Gastrocnemius medialis (tissue), 4 donors: ENCODE measurements at regions not wholly inside any gene's neighbourhood (a gene's known extent, or its start where the extent isn't known, plus 50 kb on each side); places are given as distances from the start of the nearest gene placed in this dataset.

ENCODE experiments used
- ATAC-seq, 2 donors: fragments of 150-250 bp; one replicate each; pipeline ENCODE4 v1.9.1; 2016
- DNase-seq, 2 donors: peaks; one replicate each; pipeline ENCODE4 v3.0.0-alpha.2; 2019
- H3K27ac ChIP-seq, 4 donors: fragments of 200-600 bp; sonication (generic); 1 replicate in 1 of 4; 2 replicates in 3 of 4; pipeline ENCODE4 v1.5.1; 2016 to 2018; ENCODE audit warnings: mild to moderate bottlenecking in 2 of 4, moderate library complexity in 1 of 4
- H3K27me3 ChIP-seq, 3 donors: fragments of 200-600 bp; sonication (generic) in 2 of 3; 1 replicate in 1 of 3; 2 replicates in 2 of 3; pipeline versions ENCODE4 v1.5.1 to v1.6.0; 2016 to 2019; ENCODE audit warnings: mild to moderate bottlenecking in 1 of 3, moderate library complexity in 1 of 3
- H3K36me3 ChIP-seq, 2 donors: fragments of 200-600 bp; sonication (generic) in 1 of 2; one replicate each; pipeline ENCODE4 v1.5.1; 2017 to 2018
- H3K4me1 ChIP-seq, 2 donors: fragments of 200-600 bp; sonication (generic) in 1 of 2; one replicate each; pipeline ENCODE4 v1.5.1; 2016 to 2017; ENCODE audit warnings: mild to moderate bottlenecking in 2 of 2
- H3K4me3 ChIP-seq, 4 donors: fragments of 200-600 bp; sonication (generic) in 3 of 4; 1 replicate in 1 of 4; 2 replicates in 3 of 4; pipeline ENCODE4 v1.5.1; 2016 to 2019; ENCODE audit warnings: mild to moderate bottlenecking in 2 of 4
- H3K9me3 ChIP-seq, 3 donors: fragments of 200-600 bp; sonication (generic) in 2 of 3; 1 replicate in 1 of 3; 2 replicates in 2 of 3; pipeline ENCODE4 v1.5.1; 2016 to 2019
- POLR2A ChIP-seq, 2 donors: fragments of 450-650 bp; IDR thresholded peaks; one replicate each; pipeline ENCODE4 v1.6.1; 2017; ENCODE audit warnings: antibody characterized with exemption in 2 of 2, mild to moderate bottlenecking in 2 of 2, moderate library complexity in 2 of 2
- in situ Hi-C, 4 donors: fragments of 200-750 bp; cut with MboI; loops; one replicate each; pipeline versions ENCODE4 v1.15.0 to v1.8.0; 2017; ENCODE audit warnings: low sequenced_read_pairs in 4 of 4
- intact Hi-C: fragments of 100-400 bp; cut with DNase I; formaldehyde crosslinking; loops from one replicate; pipeline ENCODE4 v1.15.1; 2023; ENCODE audit warnings: low total_unique reads
- TF ChIP-seq, protein P1 (sequence below), 5 experiments: fragments of 450-650 bp in 3 of 5; fragments of 200-600 bp in 2 of 5; sonication (generic) in 2 of 5; IDR thresholded peaks in 4 of 5; conservative IDR thresholded peaks in 1 of 5; 1 replicate in 4 of 5; 2 replicates in 1 of 5; pipeline ENCODE4 v1.5.1; 2016 to 2019; ENCODE audit warnings: antibody characterized with exemption in 5 of 5, mild to moderate bottlenecking in 3 of 5, moderate library complexity in 3 of 5

DNA sequence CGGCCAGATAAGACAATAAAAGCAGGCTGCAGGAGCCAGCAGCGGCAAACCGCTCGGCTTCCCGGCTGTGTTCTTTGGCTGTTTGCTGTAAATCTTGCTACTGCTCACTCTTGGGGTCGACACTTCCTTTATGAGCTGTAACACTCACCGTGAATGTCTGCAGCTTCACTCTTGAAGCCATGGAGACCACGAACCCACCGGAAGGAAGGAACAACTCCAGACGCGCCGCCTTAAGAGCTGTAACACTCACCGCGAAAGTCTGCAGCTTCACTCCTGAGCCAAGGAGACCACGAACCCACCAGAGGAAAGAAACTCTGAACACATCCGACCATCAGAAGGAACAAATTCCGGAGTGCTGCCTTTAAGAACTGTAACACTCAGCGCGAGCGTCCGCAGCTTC, 451.7 kb downstream of the AGTPBP1 start:
- no peaks in the 10 kb centered on the region for H3K36me3 ChIP-seq
- DNase-seq (no peak), ATAC-seq (no peak)
- no peaks in the 10 kb centered on the region for H3K4me1 ChIP-seq
- intact Hi-C loops (no loop called here), in situ Hi-C loops (no loop called here)
- no peaks in the 10 kb centered on the region for H3K27me3 ChIP-seq
- H3K4me3 ChIP-seq = no peak overlapping the region
- no peak for TF ChIP-seq POLR2A (IDR thresholded peaks at IDR 0.05)
- TF ChIP-seq, protein P1, sequence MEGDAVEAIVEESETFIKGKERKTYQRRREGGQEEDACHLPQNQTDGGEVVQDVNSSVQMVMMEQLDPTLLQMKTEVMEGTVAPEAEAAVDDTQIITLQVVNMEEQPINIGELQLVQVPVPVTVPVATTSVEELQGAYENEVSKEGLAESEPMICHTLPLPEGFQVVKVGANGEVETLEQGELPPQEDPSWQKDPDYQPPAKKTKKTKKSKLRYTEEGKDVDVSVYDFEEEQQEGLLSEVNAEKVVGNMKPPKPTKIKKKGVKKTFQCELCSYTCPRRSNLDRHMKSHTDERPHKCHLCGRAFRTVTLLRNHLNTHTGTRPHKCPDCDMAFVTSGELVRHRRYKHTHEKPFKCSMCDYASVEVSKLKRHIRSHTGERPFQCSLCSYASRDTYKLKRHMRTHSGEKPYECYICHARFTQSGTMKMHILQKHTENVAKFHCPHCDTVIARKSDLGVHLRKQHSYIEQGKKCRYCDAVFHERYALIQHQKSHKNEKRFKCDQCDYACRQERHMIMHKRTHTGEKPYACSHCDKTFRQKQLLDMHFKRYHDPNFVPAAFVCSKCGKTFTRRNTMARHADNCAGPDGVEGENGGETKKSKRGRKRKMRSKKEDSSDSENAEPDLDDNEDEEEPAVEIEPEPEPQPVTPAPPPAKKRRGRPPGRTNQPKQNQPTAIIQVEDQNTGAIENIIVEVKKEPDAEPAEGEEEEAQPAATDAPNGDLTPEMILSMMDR (IDR thresholded peaks at IDR 0.05 in 4 of 5, conservative IDR thresholded peaks at IDR 0.05 in 1 of 5) = no peak
- no peaks in the 10 kb centered on the region for H3K9me3 ChIP-seq
- no peak overlapping the region for H3K27ac ChIP-seq

DNA sequence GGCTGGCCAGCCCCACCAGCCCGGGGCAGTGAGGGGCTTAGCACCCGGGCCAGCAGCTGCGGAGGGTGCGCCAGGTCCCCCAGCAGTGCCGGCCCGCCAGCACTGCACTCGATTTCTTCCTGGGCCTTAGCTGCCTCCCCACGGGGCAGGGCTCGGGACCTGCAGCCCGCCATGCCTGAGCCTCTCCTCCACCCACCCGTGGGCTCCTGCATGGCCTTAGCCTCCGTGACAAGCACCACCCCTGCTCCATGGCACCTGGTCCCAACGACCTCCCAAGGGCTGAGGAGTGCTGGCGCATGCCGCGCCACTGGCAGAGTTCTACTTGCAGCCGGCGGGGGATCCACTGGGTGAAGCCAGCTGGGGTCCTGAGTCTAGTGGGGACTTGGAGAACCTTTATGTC, 452.6 kb downstream of the AGTPBP1 start:
- Histone ChIP-seq H3K9me3 (no peaks in the 10 kb centered on the region), H3K4me3 (no peak overlapping the region), H3K36me3 (no peaks in the 10 kb centered on the region), H3K4me1 (no peaks in the 10 kb centered on the region), H3K27ac (no peak overlapping the region), H3K27me3 (no peaks in the 10 kb centered on the region)
- TF ChIP-seq, protein P1 (IDR thresholded peaks at IDR 0.05 in 4 of 5, conservative IDR thresholded peaks at IDR 0.05 in 1 of 5) = no peak
- TF ChIP-seq POLR2A (IDR thresholded peaks at IDR 0.05) = no peak
- intact Hi-C loops = no loop called here
- no peak for DNase-seq
- in situ Hi-C loops = no loop called here
- no peak for ATAC-seq

DNA sequence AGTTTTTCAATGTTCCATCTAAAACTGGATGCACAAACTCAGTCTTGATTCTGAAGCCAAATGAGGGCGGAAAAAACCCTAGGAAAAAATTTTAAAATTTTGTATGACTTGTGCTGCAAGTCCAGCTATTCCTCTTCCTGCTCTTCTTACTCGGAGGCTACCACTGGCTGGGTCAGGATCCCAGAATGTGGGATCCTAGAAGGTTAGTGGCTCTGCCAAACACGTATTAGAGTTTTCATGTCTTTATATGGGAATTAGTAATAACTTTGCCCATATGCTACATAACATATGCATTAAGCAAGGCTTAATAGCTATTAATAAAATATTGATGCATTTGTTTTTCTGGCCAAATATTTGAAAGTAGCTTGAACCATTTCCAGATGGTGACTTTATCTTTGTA, 458.3 kb downstream of the AGTPBP1 start:
- no peaks in the 10 kb centered on the region for H3K36me3 ChIP-seq
- H3K9me3 ChIP-seq = no peaks in the 10 kb centered on the region
- in situ Hi-C loops (no loop called here), intact Hi-C loops (no loop called here)
- no peak for ATAC-seq
- H3K27me3 ChIP-seq = no peaks in the 10 kb centered on the region
- H3K4me3 ChIP-seq = no peak overlapping the region
- H3K27ac ChIP-seq = no peak overlapping the region
- TF ChIP-seq, protein P1 (IDR thresholded peaks at IDR 0.05 in 4 of 5, conservative IDR thresholded peaks at IDR 0.05 in 1 of 5) = no peak
- no peak for TF ChIP-seq POLR2A (IDR thresholded peaks at IDR 0.05)
- DNase-seq = no peak
- no peaks in the 10 kb centered on the region for H3K4me1 ChIP-seq

DNA sequence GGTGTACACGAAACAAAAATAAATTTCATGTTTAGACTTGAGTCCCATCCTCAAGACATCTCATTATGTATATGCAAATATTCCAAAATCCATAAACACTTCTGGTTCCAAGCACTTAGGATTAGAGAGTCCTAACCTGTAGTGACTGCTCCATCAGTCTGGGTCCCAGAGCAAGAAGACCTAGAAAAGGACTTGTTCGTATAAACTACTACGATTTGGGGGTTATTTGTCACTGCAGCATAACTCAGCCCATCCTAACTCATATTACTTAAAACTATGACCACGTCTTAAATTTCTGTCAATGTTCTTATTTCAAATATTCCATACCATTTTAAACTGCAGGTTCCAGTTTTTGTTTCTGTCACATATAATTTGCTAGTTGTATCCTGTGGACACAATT, 463.0 kb downstream of the AGTPBP1 start:
- no peaks in the 10 kb centered on the region for H3K36me3 ChIP-seq
- TF ChIP-seq, protein P1 (IDR thresholded peaks at IDR 0.05 in 4 of 5, conservative IDR thresholded peaks at IDR 0.05 in 1 of 5) = no peak
- TF ChIP-seq POLR2A (IDR thresholded peaks at IDR 0.05) = no peak
- in situ Hi-C loops = no loop called here

DNA sequence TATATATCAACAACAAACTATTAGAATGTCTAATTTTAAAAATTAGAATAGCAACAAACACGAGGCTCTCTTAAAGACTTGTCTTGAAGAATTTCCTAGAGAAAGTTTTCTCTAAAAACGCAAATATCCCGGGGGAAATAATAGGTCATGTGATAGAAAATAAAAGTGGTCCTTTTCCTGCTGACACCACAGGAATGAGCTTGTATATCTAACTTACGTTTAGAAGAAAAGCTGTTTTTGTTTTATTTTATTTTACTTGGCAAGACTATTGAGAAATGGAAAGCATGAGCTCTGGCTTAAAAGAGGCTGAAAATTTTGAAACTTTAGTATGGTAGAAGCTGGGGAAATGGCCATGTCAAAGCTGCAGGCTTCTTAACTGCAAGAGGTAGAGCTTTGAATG, 465.0 kb downstream of the AGTPBP1 start:
- Histone ChIP-seq H3K9me3 (no peaks in the 10 kb centered on the region), H3K4me1 (no peaks in the 10 kb centered on the region), H3K4me3 (no peak overlapping the region), H3K36me3 (no peaks in the 10 kb centered on the region), H3K27me3 (no peaks in the 10 kb centered on the region), H3K27ac (no peak overlapping the region)
- ATAC-seq (no peak), DNase-seq (no peak)
- no peak for TF ChIP-seq POLR2A (IDR thresholded peaks at IDR 0.05)
- TF ChIP-seq, protein P1 (IDR thresholded peaks at IDR 0.05 in 4 of 5, conservative IDR thresholded peaks at IDR 0.05 in 1 of 5) = no peak
- in situ Hi-C loops (no loop called here), intact Hi-C loops (no loop called here)

More for the DNA sequence above, 463.0 kb downstream of the AGTPBP1 start:
- Histone ChIP-seq H3K4me1 (no peaks in the 10 kb centered on the region), H3K27me3 (no peaks in the 10 kb centered on the region), H3K4me3 (no peak overlapping the region), H3K9me3 (no peaks in the 10 kb centered on the region), H3K27ac (no peak overlapping the region)
- DNase-seq = no peak
- intact Hi-C loops = no loop called here
- ATAC-seq = no peak
